Right kidney (tissue), 1 donor: ENCODE measurements at regions not wholly inside any gene's neighbourhood (a gene's known extent, or its start where the extent isn't known, plus 50 kb on each side); places are given as distances from the start of the nearest gene placed in this dataset.

Source experiments
- DNase-seq: peaks from one replicate; pipeline ENCODE4 v3.0.0-alpha.2; 2016

- DNase-seq = no peak
Measured at GRCh38 chr15:54719325-54719724, 477.4 kb downstream of the RSL24D1 start.

DNA sequence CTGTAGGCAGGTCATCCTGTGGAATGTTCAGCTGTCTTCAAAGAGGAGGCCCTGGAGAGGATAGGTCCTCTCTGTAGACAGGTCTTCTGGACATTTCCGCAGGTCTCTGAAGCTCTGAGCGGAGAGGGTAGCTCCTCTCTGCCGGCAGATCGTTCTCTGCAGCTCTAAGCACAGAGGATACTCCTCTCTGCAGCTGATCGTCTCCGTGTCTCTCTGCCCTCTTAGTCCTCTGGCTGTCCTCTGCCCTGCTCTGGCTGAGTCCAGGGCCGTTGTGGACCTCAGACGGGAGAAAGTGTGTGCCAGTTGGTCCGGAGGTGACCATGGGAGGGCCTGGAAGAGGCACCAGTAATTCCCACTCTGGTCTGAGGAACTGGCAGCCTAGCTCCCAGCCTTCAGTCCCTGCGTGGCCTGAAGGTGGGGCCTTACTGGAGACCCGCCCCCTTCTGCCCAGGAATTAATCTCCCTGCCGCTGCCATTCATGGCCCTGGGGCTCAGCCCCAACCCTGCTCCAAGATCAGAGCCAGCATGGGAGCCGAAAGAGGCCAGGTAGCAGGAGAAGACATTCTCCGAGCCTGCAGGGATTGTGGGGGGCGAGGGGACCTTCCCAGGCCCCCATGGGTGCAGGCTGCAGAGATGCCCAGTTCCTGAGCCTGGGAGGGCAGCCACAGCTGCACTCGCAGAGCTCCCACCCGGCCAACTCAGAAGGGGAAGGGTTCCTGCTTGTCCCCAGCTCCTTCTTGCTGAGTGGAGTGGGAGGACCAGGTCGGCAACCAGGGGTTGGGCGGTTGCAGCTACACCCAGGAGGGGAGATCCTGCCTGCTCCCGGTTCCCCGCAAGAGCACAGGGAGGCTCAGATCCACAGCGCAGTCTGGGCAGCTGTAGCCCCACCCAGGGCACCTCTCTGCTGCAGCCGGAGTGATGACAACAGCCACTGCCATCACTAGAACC lies 488.7 kb downstream of the RSL24D1 start:
- no peak for DNase-seq

- DNase-seq = no peak
Measured at GRCh38 chr15:54687628-54688027, 509.1 kb downstream of the RSL24D1 start.
